WTC11 (cell line): ENCODE measurements at regions not wholly inside any gene's neighbourhood (a gene's known extent, or its start where the extent isn't known, plus 50 kb on each side); places are given as distances from the start of the nearest gene placed in this dataset.

ENCODE experiments used
- CREM ChIP-seq: sonication (generic); formaldehyde crosslinking; IDR thresholded peaks from 2 replicates; pipeline ENCODE4 v1.8.1; 2022; ENCODE audit warnings: mild to moderate bottlenecking, missing genetic modification reagents, moderate library complexity
- CTCF ChIP-seq: fragments of 200-600 bp; IDR thresholded peaks from 2 replicates; pipeline ENCODE4 v1.8.0; 2022; ENCODE audit warnings: antibody characterized with exemption
- RORB ChIP-seq: fragments of 250-450 bp; sonication (Bioruptor Pico); IDR thresholded peaks from 2 replicates; pipeline ENCODE4 v1.9.0; 2021; ENCODE audit warnings: mild to moderate bottlenecking
- SMAD3 ChIP-seq: sonication (generic); formaldehyde crosslinking; IDR thresholded peaks from 2 replicates; pipeline ENCODE4 v1.8.0; 2022; ENCODE audit warnings: missing genetic modification reagents, mild to moderate bottlenecking, borderline replicate concordance
- USF1 ChIP-seq: sonication (generic); formaldehyde crosslinking; IDR thresholded peaks from 2 replicates; pipeline ENCODE4 v1.8.0; 2022; ENCODE audit warnings: mild to moderate bottlenecking, missing genetic modification reagents
- ZNF138 ChIP-seq: sonication (generic); formaldehyde crosslinking; conservative IDR thresholded peaks from 2 replicates; pipeline ENCODE4 v1.8.1; 2022; ENCODE audit warnings: mild to moderate bottlenecking, moderate library complexity, missing genetic modification reagents
- TF ChIP-seq, protein P1 (sequence below): sonication (generic); formaldehyde crosslinking; IDR thresholded peaks from 2 replicates; pipeline ENCODE4 v1.8.1; 2022; ENCODE audit warnings: low read depth, mild to moderate bottlenecking, moderate library complexity, missing genetic modification reagents, borderline replicate concordance
- TF ChIP-seq, protein P2 (sequence below): sonication (generic); formaldehyde crosslinking; IDR thresholded peaks from 2 replicates; pipeline ENCODE4 v1.8.0; 2022; ENCODE audit warnings: mild to moderate bottlenecking, missing genetic modification reagents

DNA sequence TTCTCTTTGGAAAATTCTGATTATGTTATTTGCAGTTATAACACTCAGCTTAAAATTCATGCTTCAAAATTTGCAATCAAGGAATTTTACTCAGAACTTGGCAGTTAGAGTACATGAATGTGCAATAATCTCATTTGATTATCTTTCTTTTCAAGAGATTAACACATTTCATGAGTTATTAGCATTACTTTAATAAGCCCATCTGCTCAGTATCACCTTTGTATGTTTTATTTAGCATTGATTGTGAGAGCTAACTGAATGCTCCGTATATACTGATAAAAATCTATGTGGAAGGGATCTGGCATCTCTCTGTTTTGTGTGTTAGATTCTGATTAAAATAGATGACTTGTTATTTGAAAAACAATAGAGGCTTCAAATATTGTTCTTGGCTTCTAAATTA is 55.6 kb upstream of the CPNE8 start:
- TF ChIP-seq RORB (CRISPR knock-in tag) (no peak), USF1 (CRISPR knock-in tag) (no peak), SMAD3 (CRISPR knock-in tag) (no peak), CREM (no peak), ZNF138 (CRISPR knock-in tag) (no peak), CTCF (no peak)
- TF ChIP-seq, protein P1, sequence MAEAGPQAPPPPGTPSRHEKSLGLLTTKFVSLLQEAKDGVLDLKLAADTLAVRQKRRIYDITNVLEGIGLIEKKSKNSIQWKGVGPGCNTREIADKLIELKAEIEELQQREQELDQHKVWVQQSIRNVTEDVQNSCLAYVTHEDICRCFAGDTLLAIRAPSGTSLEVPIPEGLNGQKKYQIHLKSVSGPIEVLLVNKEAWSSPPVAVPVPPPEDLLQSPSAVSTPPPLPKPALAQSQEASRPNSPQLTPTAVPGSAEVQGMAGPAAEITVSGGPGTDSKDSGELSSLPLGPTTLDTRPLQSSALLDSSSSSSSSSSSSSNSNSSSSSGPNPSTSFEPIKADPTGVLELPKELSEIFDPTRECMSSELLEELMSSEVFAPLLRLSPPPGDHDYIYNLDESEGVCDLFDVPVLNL (CRISPR knock-in tag): no peak
- TF ChIP-seq, protein P2, sequence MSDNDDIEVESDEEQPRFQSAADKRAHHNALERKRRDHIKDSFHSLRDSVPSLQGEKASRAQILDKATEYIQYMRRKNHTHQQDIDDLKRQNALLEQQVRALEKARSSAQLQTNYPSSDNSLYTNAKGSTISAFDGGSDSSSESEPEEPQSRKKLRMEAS: no peak
